ENCODE measurements at regions not wholly inside any gene's neighbourhood (a gene's known extent, or its start where the extent isn't known, plus 50 kb on each side); places are given as distances from the start of the nearest gene placed in this dataset.

- H3K27me3 ChIP-seq, result no peaks in the 10 kb centered on the region
- TF ChIP-seq CTCF (IDR thresholded peaks at IDR 0.05), result no peak
- no peak for ATAC-seq
- no peaks in the 10 kb centered on the region for H3K36me3 ChIP-seq
- H3K27ac ChIP-seq, result no peak overlapping the region
- H3K4me1 ChIP-seq, result no peaks in the 10 kb centered on the region
- no peak overlapping the region for H3K4me3 ChIP-seq
- no peaks in the 10 kb centered on the region for H3K9me3 ChIP-seq
- intact Hi-C loops (cut with DNase I), result no loop called here
- no peak for DNase-seq
Observed at GRCh38 chr18:54532962-54533361, 58.1 kb upstream of the DYNAP start.
